GM21423 (cell line): ENCODE measurements at regions not wholly inside any gene's neighbourhood (a gene's known extent, or its start where the extent isn't known, plus 50 kb on each side); places are given as distances from the start of the nearest gene placed in this dataset.

ENCODE experiments used
- ATAC-seq: cut with Tn5 transposase; IDR thresholded peaks from one replicate; pipeline ENCODE4 v1.9.1; 2021; ENCODE audit warnings: mild to moderate bottlenecking, moderate library complexity; ENCODE audit not compliant: unreplicated experiment

DNA sequence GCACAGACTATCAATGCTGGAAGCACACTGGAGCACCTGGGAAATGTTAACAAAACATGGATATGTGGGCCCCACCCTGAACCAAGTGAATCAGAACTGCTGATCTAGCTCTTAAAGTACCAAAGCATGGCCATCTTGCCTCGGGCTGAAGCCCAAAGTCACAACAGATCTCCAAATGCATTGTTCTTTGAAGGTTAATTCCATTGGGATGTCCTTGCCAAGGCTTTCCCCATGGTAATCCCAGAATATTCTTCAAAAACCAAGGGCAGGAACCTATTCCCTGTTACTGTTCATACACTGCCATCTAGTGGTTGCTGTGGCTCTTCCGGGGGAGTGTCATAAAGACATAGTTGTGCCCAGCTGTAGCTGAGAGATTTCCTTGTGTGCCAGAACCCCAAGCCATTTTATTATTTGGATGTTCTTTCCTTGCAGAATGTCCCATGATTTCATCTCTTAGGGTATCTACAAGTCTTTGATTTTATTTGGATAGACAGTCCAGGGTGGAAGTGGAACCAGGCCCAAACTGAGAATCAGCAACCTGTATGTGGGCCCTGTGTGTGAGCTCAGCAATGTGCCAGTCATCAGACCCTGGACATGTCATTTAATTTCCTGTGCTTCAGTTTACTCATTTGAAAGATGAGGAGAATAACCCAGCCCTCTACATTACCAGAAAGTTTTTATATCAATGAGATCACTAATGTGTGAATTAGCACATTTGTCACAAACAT is 290.0 kb downstream of the ACTL7B start:
- peak; percentile 73 for ATAC-seq

DNA sequence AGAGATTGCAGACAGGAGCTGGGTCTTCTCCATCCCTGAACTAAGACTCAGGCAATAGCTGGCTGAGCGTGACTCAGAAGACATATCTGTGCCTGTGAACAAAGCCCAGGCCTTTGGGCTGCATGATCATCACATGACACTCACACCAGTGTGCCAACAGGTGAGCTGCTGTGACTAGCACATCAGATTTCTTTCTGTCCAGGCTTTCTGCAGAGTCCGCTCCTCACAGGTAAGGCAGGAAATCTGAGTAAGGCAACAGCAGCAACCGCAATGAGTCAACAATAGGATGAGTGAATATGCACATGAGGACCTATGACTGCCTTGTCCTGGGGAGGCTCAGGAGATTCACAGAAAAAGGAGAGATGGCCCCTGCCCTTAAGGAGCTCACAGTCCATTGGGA is 293.6 kb downstream of the ACTL7B start:
- no peak for ATAC-seq

DNA sequence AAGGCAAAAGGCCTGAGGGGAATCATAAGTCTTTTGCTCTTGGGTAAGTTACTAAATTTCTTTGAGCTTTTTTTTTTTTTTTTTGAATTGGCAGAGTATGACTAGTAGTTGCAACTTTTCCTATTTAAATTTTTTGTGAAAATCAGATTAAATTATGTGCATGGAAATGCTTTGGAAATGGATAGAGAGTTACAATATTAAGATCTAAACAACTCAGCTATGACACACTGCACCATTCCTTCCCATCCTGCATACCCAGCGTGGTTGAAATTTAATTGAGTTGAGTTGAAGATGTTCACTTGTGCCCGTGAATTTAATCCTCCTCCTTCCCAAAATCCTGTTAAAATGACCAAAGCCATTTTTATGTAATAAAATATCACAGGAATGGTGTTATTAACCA is 296.4 kb downstream of the ACTL7B start:
- no peak for ATAC-seq

DNA sequence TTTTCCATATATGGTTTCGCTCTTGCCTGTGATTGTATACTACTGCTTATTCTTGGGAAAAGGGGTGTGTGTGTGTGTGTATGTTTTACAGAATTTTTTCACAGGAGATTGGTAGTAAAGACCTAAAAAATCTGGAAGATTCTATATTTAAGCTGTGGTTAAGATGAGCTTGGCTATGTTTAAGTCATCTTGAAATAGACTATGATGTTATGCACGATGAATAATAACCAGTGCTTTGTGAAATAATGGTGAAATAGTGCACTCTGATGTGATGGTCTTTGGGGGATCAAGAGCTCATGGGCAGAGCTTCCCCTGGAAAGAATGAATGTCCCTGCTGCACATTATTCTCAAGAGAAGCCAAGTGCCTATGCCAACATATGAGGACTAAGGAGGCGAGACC is 301.0 kb downstream of the ACTL7B start:
- no peak for ATAC-seq

DNA sequence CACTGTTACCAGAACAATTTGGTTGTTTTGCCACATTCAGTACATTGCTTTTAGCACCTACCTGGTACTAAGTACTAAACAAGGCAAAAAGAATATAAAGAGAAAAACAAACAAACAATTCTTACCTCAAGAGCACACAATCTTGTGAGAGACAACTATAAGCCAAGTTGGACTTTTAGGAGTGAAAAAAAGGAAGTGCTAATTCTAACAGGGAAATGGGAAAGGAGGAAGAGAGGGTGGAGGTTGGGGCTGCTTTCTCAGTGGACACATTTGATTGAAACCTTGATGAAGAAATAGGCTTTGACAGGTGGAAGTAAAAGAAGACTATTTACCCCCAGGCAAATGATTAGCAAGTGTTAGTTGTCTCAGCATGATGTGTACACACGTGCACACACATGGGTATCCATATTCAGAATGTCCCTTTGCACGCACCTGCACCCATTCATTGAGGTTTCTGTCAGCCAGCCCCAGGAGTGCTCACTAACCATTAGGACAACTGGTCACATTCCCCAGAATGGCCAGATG is 302.6 kb downstream of the ACTL7B start:
- no peak for ATAC-seq

DNA sequence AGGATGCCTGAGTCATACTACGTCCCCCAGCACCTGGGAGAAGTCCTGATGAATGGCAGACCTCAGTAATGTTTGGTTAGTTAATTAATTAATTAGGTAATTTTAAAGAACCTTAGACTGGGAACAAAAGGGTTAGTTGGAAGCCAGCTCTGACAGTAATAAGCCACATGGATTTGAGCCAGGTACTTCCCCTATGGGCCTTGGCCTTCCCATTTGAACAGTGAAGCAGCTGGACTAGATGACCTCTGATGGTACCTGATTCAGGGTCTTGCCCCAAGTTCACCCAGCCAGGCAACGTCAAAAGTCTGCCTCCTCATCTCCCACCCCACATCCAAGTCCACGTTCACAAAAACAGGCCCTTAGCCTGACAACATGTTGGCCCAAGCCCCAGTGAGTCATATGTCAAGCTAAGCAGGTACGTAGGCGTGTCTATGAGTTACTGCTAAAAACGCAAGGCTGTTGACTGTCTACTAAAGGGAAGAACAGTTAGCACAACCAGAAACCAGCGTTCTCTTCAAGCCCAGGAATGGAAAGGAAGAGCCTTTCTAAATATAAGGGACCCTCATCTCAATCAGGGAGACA is 303.2 kb downstream of the ACTL7B start:
- no peak for ATAC-seq

DNA sequence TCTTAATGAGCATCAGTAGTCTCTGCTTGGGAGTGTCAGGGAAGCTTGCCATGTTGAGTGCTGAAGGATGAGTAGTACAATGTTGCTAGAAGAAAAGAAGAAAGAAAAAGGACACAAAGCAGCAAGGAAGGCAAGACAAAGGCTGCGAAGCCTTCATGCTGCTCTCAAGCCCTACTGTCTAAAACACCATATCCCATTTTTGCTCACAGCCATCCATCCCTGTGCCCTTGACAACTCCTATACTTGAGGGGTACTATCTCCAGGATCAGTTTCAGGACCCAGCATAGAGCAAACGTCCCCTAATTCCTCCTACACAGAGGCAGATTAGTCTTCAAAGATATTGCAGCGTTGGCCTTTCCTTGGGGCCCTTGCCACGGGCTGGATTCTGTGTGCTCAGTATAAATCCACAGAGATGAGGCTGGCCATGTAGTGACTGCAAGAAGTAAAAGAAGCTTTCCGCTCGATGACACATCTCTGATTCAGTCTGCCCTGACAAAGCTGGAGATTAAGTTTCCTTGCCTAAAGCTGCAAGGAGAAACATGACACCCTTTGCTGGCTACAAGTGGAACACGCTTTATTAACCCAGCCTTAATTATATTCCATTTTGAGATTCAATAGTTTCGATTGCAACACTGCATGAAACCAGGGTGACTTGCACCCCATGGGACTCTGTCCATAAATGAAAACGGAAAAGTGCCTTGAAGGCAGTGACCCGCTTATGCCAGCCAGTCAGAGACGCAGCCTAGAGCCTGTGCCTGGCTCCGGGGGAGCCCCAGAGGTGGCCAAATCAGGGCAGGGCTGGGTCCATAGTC is 304.6 kb downstream of the ACTL7B start:
- ATAC-seq = no peak

DNA sequence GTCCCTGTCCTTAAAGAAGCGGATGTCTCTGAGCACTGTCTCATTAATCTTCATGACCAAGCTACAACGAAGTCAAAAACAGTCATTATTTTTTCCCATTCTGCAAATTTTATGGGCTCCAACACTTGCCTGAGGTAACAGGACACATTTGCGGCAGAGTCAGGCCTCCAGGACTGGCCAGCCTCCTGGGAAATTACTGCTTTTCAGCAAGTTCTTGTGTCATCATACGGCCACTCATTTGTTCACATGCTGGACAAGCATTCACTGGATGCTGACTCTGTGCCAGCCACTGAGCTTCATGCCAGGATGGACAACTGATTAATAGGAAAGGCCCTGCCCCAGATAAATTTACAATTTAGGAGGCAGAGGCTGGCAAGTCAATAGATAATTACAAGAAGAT is 305.7 kb downstream of the ACTL7B start:
- ATAC-seq = no peak

DNA sequence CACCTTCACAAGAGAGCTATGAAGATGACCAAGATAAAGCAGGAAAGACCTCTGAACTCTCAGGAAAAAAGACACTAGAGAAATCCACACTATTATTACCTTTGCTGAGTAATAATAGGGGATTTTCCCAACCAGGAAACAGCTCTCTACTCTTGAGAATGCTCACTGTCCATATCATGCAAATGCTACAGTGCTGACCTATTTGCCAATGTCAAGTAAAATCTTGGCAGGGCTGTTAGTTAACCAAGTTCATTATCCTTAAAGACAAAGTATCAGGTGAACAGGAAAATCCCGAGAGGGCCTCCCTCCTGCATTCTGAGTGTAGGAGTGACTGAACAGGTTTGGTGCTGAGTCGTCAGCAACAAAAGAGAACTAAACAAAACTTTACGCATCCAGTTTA is 306.6 kb downstream of the ACTL7B start:
- ATAC-seq = no peak

DNA sequence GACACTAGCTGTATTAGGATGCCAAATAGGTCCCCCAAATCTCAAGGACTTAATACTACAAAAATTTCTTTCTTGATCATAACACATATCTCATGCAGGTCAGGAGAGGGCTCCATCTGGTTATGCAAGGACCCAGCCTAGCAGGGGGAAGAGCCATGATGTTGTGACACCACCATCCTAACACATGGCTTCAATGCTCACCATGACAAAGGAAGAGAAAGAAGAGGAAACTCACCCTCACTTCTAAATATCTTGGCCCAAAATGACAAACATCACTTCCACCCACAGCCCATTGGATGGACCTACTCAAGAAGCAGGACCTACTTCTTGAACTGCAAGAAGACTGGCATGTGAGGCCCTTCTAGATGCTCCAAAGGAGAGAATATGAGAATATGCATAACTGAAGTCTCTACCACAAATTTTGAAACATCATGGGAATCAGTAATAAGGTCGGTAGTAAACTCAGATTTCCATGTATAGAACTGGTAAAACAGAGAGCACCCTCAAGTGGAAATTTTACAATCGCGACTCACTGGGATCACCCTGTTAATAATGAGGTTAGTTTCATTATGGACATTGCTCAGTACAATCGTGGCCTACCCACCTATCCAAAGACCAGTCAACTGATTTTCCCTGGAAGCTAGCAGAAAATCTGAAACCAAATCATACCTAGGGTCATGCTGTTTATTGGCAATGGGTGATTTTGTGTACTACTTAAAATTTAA is 308.2 kb downstream of the ACTL7B start:
- no peak for ATAC-seq

DNA sequence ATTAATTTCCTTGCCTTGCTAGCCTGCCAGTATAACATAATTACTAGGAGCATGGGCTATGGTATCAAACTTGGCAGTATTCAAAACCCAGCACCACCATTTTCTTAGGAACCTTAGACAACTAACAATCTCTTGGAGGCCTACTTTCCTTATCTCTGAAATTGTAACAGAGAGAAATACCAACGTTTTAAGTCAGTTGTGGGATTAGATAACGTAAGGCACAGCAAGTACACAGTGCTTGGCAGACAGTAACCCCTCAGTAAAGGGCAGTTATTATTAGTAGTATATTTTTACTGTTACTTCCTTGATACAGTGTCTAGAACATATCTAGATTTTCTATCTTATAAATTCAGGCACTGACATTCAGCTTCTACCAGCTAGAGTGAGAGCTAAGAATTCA is 309.6 kb downstream of the ACTL7B start:
- ATAC-seq = no peak

DNA sequence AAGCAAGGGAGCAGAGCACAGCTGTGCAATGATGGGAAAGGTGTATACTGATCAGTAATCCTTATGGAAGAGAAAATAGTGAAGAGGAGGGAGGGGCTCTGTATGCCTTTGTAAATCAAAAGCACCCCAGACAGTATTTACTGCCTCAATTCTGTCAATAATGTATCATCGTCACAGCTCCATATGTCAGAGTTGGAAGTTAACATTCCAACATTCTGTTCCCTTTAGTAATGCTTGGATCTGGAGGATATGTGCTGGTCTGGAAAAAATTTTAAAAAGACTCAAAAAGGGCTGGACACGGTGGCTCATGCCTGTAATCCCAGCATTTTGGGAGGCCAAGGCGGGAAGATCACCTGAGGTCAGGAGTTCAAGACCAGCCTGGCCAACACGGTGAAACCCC is 310.4 kb downstream of the ACTL7B start:
- ATAC-seq = no peak

DNA sequence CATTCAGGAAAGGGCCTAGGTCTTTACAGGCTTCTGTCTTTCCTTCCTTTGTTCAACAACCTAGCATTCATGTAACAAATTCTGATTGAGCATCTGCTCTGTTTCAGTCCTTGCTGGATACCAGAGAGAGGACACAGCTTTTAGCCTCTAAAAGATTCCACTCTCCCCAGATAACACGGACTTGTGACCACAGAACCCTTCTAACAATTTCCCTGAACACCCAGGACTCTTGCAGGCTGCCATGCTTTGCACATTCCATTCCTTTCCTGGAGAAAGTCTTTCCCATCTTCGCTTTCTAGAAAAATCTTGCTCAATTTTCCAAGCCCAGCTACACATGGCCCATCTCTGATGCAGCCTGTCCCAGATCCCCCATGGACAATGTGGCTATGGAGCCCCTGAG is 310.9 kb downstream of the ACTL7B start:
- ATAC-seq = no peak

DNA sequence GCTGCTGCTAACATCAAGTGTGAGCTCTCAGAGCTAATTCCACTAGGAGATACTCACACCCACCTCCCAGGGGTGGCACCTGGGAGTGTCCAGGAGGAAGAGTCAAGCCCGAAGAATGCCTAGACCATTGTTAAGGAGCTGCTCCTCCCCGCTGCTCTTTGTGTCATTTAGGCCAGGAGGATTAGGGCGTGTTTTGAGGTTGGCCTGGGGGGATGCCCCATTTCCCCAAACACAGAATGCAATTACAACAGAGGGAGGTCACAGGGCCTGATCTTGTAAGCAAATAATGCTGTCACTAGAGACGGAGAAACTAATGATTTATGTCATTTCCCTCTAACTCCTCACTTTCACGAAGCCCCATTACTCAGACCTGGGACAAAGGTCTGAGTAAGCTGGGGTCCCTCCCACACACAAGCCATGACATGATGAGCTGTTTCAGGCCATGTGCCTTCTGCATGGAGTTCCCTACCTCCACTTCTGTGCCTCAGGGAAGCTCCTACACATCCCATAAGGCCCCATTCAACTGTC is 312.5 kb downstream of the ACTL7B start:
- no peak for ATAC-seq

DNA sequence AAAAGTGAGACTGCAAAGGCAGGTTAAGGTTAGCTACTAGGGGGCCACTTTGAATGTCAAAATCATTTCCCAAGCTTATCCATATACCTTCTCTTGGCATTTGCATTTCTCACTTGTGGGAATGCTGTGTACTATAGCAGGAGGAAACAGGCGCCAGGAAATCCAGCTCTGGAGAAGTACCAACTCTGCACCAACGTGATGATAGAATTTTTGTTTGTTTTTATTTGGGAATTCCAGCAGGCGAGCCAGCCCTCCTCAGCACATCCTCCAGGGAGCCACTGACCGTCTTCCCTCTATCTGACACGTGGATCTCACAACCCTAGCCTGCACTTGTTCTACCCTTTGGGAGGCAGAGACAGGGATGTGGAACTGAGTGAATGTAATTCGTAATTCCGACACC is 318.0 kb downstream of the ACTL7B start:
- no peak for ATAC-seq

DNA sequence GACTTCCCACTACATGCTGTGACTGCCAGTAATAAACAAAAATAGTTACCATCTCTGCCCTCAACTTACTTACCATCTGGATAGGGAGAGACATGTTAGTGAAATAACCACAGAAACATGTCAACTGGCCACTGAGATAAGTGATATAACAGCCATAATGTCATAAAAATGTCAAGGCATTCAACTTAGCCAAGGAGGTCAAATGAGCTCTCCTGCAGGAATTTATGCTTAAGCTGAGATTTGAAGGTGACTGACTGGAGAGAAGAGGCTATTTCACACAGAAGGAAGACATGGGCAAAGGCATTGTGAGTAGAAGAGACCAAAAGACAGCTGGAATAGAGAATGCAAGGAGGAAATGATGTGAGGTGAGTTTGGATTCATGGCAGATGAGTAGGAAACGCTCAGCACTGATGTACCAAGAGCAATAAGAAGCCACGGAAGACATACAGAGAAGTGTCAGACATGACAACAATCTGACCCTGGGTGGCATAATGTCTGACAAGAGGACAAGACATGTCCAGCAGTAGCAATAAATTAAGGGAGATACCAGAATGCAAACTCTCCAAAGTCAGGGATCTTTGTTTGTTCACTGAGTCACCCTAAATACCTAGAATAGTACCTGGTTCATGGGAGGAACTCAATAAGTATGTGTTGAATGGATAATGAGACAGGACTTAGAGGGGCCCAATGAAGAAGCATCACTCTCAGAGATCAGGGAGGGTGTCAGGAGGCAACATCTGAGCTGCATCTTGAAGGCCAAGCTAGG is 318.8 kb downstream of the ACTL7B start:
- ATAC-seq = no peak

DNA sequence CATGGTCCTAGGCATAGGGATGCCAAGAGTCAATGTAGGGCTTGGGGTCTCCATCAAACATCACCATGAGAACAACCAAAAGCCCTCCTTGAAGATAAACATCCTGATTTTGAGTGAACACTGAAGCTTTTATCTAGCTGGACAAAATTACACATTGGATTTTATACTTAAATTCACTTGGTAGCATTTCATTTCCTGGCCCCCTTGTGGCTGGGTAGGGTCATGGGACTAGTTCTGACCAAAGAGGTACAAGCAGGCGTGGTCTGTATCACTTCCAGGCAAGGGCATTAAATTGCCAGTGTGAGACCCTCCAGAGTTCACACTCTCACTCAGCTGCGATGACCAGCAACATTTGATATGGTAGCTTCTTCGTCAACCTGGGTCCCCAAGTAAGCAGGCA is 320.3 kb downstream of the ACTL7B start:
- no peak for ATAC-seq

DNA sequence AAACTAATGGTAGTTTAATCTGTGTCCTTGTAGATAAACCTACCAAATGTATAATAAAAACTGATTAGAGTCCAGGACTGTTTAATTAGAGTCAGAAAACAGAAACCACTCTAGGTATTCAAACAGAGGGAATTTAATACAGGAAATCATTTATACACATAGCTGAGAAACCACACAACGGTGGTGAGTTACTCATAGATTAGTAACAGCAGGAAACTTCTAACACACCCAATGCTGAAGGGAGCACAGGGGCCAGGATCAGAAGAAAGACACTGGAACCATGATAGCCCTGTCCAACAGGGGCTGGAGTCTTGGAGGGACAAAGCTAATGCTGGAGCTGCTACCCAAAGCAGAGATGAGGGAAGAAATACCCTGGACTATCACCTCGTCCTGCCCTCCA is 321.0 kb downstream of the ACTL7B start:
- ATAC-seq = no peak

DNA sequence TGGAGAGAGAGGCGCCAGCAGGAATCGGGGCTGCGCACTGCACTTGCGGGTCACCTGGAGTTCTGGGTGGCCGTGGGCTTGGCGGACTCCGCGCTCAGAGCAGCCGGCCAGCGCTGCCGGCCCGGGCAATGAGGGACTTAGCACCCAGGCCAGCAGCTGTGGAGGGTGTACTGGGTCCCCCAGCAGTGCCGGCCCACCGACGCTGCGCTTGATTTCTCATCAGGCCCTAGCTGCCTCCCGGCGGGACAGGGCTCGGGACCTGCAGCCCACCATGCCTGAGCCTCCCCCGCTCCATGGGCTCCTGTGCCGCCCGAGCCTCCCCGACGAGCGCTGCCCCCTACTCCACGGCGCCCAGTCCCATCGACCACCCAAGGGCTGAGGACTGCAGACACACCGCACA is 325.6 kb downstream of the ACTL7B start:
- ATAC-seq = no peak

DNA sequence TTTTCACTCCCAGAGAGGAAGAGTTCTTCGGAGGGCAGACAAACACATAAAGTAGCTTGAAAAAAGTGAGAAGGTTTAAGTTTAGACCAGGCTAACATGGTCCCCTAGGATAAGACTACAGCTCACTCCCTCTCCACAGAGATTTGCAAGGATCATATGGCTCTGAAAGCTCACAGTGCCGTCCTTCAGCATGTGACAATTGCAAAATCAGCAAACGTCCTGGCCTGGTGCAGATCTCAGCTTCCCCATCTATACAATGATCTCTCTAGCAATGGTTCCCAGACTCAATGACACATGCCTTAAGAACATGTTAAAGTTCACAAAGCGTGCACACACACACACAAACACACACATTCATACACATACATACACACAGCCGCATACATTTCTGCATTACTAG is 327.6 kb downstream of the ACTL7B start:
- no peak for ATAC-seq
